ENCODE measurements at regions not wholly inside any gene's neighbourhood (a gene's known extent, or its start where the extent isn't known, plus 50 kb on each side); places are given as distances from the start of the nearest gene placed in this dataset.
A peak's percentile ranks its signal among the peaks of the same experiment; 100 is the strongest.
"Not testable (repeated sequence)": the region's sequence is repeated elsewhere in the genome, so short reads cannot be mapped to it uniquely, and the experiment has no call there.

GRCh38 chr1:143574891-143575520 is 396.8 kb downstream of the FAM72C start:
- Mint-ChIP-seq H3K4me1 (ENCODE audit: low read depth) (no peaks in the 10 kb centered on the region), H3K9me3 (no peaks in the 10 kb centered on the region), H3K36me3 (ENCODE audit: low read depth) (no peaks in the 10 kb centered on the region), H3K27me3 (ENCODE audit: low read depth) (no peaks in the 10 kb centered on the region), H3K4me3 (no peak overlapping the region), H3K27ac (no peak overlapping the region)

DNA sequence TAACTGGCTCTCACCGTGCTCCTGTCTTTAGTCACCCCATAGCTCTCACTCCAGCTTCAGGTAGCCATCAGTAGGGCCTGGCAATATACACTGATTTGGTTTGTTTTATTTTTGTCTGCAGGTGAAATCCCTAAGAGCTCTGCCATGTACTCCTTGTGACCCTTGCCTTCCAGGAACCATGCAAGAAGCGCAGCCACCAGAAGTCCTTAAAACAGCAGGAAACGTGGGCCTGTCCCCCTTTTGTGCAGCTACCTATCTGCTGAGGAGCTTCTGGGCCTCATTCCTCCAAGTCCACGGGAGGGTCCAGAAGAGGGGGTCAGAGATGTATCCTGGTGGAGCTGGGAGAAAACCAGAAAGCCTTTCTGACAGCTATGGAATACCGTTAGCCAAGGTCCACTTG is 399.1 kb downstream of the FAM72C start:
- H3K27me3 Mint-ChIP-seq (ENCODE audit: low read depth); H3K9me3 Mint-ChIP-seq: not testable (repeated sequence)

DNA sequence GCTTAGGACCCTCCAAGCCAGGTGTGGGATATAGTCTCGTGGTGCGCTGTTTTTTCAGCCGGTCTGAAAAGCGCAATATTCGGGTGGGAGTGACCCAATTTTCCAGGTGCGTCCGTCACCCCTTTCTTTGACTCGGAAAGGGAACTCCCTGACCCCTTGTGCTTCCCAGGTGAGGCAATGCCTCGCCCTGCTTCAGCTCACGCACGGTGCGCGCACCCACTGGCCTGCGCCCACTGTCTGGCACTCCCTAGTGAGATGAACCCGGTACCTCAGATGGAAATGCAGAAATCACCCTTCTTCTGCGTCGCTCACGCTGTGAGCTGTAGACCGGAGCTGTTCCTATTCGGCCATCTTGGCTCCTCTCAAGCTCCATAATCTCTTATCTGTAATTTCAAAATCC is 408.0 kb downstream of the FAM72C start:
- not testable (repeated sequence) for H3K27me3 Mint-ChIP-seq (ENCODE audit: low read depth); H3K9me3 Mint-ChIP-seq; H3K36me3 Mint-ChIP-seq (ENCODE audit: low read depth)

More for the DNA sequence above, 399.1 kb downstream of the FAM72C start:
- not testable (repeated sequence) for H3K4me1 Mint-ChIP-seq (ENCODE audit: low read depth); H3K27ac Mint-ChIP-seq; H3K4me3 Mint-ChIP-seq; H3K36me3 Mint-ChIP-seq (ENCODE audit: low read depth)

DNA sequence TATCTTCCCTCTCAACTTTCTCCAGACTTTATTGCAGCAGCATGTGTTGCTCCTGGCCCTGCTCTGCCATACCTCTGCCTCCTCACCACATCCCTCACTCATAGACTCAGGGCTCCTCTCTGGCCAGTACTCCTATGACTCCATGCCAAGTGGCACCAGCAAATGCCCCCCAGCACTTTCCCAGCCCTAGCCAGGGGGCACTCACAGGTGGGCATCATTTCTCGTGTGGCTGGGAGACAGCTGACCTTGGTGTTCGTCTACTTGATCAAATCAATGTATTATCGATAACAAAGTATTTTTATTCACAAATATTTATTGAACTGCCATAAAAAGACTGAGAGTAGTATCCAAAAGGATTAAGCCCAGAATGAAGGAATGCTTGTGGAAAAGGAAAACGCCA is 418.2 kb downstream of the FAM72C start:
- Mint-ChIP-seq H3K27ac (no peak overlapping the region), H3K36me3 (ENCODE audit: low read depth) (no peaks in the 10 kb centered on the region), H3K4me3 (no peak overlapping the region), H3K9me3 (peaks cover 3% of the 10 kb centered on the region), H3K27me3 (ENCODE audit: low read depth) (no peaks in the 10 kb centered on the region), H3K4me1 (ENCODE audit: low read depth) (no peaks in the 10 kb centered on the region)

More for the DNA sequence above, 408.0 kb downstream of the FAM72C start:
- not testable (repeated sequence) for H3K4me1 Mint-ChIP-seq (ENCODE audit: low read depth); H3K27ac Mint-ChIP-seq; H3K4me3 Mint-ChIP-seq

- not testable (repeated sequence) for H3K27ac Mint-ChIP-seq; H3K4me3 Mint-ChIP-seq; H3K4me1 Mint-ChIP-seq (ENCODE audit: low read depth)
- Mint-ChIP-seq H3K27me3 (ENCODE audit: low read depth) (peaks cover 24% of the 10 kb centered on the region), H3K36me3 (ENCODE audit: low read depth) (peaks cover 17% of the 10 kb centered on the region), H3K9me3 (peaks cover 29% of the 10 kb centered on the region)
Observed at GRCh38 chr1:143504703-143505102, 467.1 kb downstream of the FAM72C start.

DNA sequence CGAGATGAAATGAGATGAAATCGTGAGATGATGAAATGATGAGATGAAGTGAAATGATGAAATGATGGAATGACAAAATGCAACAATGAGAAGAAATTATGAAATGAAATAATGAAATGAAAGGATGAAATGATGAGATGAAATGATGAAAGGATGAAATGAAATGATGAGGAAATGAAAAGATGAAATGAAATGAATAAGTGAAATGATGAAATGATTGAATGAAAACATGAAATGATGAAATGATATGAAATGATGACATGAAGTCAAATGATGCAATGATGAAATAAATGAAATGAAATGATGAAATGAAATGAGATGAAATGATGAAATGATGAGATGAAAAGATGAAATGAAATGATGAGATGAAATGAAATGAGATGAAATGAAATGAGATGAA is 467.7 kb downstream of the FAM72C start:
- Mint-ChIP-seq H3K27me3 (ENCODE audit: low read depth) (peaks cover 24% of the 10 kb centered on the region), H3K36me3 (ENCODE audit: low read depth) (peaks cover 17% of the 10 kb centered on the region), H3K9me3 (peaks cover 29% of the 10 kb centered on the region)
- H3K4me3 Mint-ChIP-seq; H3K4me1 Mint-ChIP-seq (ENCODE audit: low read depth); H3K27ac Mint-ChIP-seq: not testable (repeated sequence)

DNA sequence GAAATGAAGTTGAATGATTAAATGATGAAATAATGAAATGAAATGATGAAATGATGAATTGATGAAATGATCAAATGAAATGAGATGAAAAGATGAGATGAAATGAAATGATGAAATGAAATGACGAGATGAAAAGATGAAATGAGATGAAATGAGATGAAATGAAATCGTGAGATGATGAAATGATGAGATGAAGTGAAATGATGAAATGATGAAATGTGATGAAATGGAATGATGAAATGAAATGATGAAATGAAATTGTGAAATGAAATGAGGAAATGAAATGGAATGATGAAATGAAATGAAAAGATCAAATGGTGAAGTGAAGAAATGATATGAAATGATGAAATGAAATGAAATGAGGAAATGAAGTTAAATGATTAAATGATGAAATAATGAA is 468.7 kb downstream of the FAM72C start:
- peaks cover 17% of the 10 kb centered on the region for H3K36me3 Mint-ChIP-seq (ENCODE audit: low read depth)
- not testable (repeated sequence) for H3K4me3 Mint-ChIP-seq; H3K4me1 Mint-ChIP-seq (ENCODE audit: low read depth)
- peak overlapping the region; percentile 67 for H3K27ac Mint-ChIP-seq
- peaks cover 24% of the 10 kb centered on the region for H3K27me3 Mint-ChIP-seq (ENCODE audit: low read depth)
- peaks cover 29% of the 10 kb centered on the region for H3K9me3 Mint-ChIP-seq

DNA sequence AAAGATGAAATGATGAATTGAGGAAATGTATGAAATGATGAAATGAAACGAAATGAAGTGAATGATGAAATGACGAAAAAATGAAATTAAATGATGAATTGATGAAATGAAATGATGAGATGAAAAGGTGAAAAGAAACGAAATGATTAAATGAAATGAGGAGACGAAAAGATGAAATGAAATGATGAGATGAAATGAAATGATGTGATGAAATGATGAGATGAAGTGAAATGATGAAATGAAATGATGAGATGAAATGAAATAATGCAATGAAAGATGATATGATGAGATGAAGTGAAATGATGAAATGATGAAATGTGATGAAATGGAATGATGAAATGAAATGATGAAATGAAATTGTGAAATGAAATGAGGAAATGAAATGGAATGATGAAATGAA is 469.7 kb downstream of the FAM72C start:
- peaks cover 24% of the 10 kb centered on the region for H3K27me3 Mint-ChIP-seq (ENCODE audit: low read depth)
- H3K27ac Mint-ChIP-seq = peak overlapping the region; percentile 64
- peaks cover 29% of the 10 kb centered on the region for H3K9me3 Mint-ChIP-seq
- not testable (repeated sequence) for H3K4me1 Mint-ChIP-seq (ENCODE audit: low read depth)
- H3K36me3 Mint-ChIP-seq (ENCODE audit: low read depth) = peaks cover 17% of the 10 kb centered on the region
- H3K4me3 Mint-ChIP-seq = peak overlapping the region; percentile 42

DNA sequence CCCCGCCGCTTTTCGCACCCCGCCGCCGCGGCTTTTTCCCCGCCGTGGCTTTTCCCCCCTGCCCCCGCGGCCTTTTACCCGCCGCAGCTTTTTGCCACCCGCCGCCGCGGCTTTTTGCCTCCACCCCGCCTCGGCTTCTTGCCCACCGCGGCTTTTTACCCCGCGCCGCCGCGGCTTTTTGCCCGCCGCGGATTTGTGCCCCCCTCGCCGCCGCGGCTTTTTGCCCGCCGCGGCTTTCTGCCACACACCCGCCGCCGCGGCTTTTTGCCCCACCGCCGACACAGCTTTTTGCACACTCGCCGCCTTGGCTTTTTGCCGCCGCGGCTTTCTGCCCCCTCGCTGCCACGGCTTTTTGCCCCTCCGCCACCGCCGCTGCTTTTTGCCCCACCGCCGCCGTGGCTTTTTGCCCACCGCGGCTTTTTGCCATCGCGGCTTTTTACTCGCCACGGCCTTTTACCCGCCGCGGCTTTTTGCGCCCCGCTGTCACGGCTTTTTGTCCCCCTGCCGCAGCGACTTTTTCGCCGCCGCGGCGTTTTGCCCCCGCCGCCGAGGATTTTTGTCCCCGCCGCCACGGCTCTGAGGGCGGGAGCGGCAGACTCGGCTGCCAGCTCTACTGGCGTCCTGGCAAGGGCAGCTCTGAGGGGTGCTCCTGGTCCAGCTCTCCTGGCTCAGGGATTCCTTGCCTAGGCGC is 473.6 kb downstream of the FAM72C start:
- not testable (repeated sequence) for H3K4me1 Mint-ChIP-seq (ENCODE audit: low read depth); H3K4me3 Mint-ChIP-seq; H3K27ac Mint-ChIP-seq
- H3K27me3 Mint-ChIP-seq (ENCODE audit: low read depth) = peaks cover 17% of the 10 kb centered on the region
- peaks cover 16% of the 10 kb centered on the region for H3K9me3 Mint-ChIP-seq
- H3K36me3 Mint-ChIP-seq (ENCODE audit: low read depth) = peaks cover 14% of the 10 kb centered on the region

DNA sequence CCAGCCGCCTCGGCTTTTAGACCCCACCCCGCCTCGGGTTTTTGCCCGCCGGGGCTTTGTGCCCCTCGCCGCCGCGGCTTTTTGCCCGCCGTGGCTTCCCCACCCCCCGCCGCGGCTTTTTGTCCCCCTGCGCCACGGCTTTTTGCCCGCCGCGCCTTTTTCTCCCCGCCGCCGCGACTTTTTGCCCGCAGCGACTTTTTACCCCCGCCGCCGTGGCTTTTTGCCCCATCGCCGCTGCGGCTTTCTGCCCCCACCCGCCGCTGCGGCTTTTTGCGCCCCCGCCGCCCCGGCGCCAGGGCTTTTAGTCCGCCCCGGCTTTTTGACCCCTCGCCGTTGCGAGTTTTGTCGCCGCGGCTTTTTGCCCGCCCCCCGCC is 474.4 kb downstream of the FAM72C start:
- Mint-ChIP-seq H3K9me3 (peaks cover 7% of the 10 kb centered on the region), H3K27me3 (ENCODE audit: low read depth) (peaks cover 10% of the 10 kb centered on the region), H3K36me3 (ENCODE audit: low read depth) (peaks cover 6% of the 10 kb centered on the region), H3K4me3 (no peak overlapping the region), H3K4me1 (ENCODE audit: low read depth) (no peaks in the 10 kb centered on the region), H3K27ac (no peak overlapping the region)

DNA sequence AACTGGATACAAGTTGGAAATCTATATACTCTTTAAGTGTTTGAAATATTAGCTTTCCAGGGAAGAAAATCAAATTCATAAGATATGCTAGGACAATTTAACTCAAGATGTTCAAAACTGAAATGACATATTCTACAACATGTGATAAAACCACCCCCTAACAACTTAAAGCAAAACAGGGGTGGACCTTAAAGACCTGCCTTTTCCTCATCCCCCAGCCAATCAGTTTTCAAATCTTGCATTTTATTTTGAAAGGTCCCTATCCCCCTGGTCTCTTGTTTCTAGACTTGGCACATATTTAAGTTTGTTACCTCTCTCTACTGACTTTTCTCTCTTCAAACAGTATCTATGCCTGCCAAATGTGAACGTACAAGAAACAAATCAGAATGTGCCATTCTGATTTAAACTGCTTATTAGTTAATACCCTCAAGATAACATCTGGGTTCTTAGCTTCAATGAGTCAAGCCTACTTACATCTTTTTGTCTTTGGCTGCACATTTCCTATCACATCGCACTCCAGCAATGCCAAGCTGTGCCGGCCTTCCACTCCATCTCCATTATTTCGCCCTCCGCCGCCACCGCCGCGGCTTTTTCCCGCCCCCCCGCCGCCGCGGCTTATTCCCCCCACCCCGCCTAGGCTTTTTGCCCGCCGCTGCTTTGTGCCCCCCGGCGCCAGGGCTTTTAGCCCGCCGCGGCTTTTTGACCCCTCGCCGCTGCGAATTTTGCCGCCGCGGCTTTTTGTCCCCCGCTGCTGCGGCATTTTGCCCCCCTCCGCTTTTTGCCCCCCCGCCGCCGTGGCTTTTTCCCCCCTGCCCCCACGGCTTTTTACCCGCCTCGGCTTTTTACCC is 475.0 kb downstream of the FAM72C start:
- not testable (repeated sequence) for H3K4me3 Mint-ChIP-seq

More for the DNA sequence above, 475.0 kb downstream of the FAM72C start:
- not testable (repeated sequence) for H3K27ac Mint-ChIP-seq; H3K4me1 Mint-ChIP-seq (ENCODE audit: low read depth); H3K36me3 Mint-ChIP-seq (ENCODE audit: low read depth); H3K27me3 Mint-ChIP-seq (ENCODE audit: low read depth); H3K9me3 Mint-ChIP-seq
